Osteoblast (primary cell): ENCODE measurements at regions not wholly inside any gene's neighbourhood (a gene's known extent, or its start where the extent isn't known, plus 50 kb on each side); places are given as distances from the start of the nearest gene placed in this dataset.

Experiments
- DNase-seq: peaks from one replicate; pipeline ENCODE4 v3.0.0; 2011; ENCODE audit warnings: low spot score, mixed read lengths; ENCODE audit not compliant: insufficient read length; ENCODE audit errors: missing footprints
- H2AFZ ChIP-seq: 2 replicates; pipeline ENCODE4 v1.6.0; 2011; ENCODE audit warnings: mild to moderate bottlenecking, low read length
- H3K27ac ChIP-seq: 2 replicates; pipeline ENCODE4 v1.5.1; 2011; ENCODE audit warnings: mild to moderate bottlenecking, low read depth, low read length, moderate library complexity
- H3K27me3 ChIP-seq: 2 replicates; pipeline ENCODE4 v1.6.0; 2012; ENCODE audit warnings: mild to moderate bottlenecking, control low read depth, inconsistent platforms, low read length, moderate library complexity; ENCODE audit not compliant: insufficient read depth
- H3K36me3 ChIP-seq: 2 replicates; pipeline ENCODE4 v1.5.1; 2011; ENCODE audit warnings: mild to moderate bottlenecking, low read length, control low read depth, moderate library complexity; ENCODE audit not compliant: insufficient read depth
- H3K4me1 ChIP-seq: 2 replicates; pipeline ENCODE4 v1.5.1; 2011; ENCODE audit warnings: mild to moderate bottlenecking, low read length, control low read depth, moderate library complexity; ENCODE audit not compliant: insufficient read depth
- H3K4me2 ChIP-seq: 2 replicates; pipeline ENCODE4 v1.6.0; 2011; ENCODE audit warnings: mild to moderate bottlenecking, low read length; ENCODE audit not compliant: insufficient read depth
- H3K4me3 ChIP-seq: fragments of 200-600 bp; sonication (generic); 3 replicates; pipeline ENCODE4 v1.5.1; 2012; ENCODE audit warnings: mild to moderate bottlenecking, low read length, inconsistent platforms; ENCODE audit not compliant: insufficient read depth
- H3K79me2 ChIP-seq: 2 replicates; pipeline ENCODE4 v1.6.0; 2012; ENCODE audit warnings: mild to moderate bottlenecking, low read length, control low read depth, inconsistent platforms; ENCODE audit not compliant: insufficient read depth
- H3K9me3 ChIP-seq: 2 replicates; pipeline ENCODE4 v1.5.1; 2011; ENCODE audit warnings: low read depth, low read length, control low read depth
- H4K20me1 ChIP-seq: 2 replicates; pipeline ENCODE4 v1.6.0; 2012; ENCODE audit warnings: mild to moderate bottlenecking, low read length, control low read depth; ENCODE audit not compliant: insufficient read depth
- TF ChIP-seq, protein P1 (sequence below): IDR thresholded peaks from 2 replicates; pipeline ENCODE4 v1.5.1; 2011; ENCODE audit warnings: mild to moderate bottlenecking, low read depth, low read length, moderate library complexity; ENCODE audit errors: extremely low read depth

DNA sequence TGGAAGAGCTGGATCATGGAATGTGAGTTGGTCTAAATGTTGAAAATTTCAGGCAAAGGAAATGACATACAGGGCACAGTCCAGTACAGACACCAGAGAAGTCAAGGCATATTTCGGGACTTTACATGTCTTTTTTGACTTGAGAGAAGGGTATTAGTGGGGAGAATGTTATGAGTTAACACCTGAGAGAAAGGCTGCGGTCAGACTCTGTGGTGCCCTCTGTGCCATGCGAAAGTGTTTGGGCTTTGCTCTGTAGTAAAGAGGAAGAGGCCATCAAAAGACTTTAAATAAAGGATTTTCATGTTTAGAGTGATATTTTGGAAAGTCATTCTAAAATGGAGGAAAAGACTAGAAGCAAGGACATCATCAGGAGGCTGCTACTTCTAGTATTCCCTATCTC lies 607.4 kb downstream of the CCSER2 start:
- H3K27me3 ChIP-seq, result no peaks in the 10 kb centered on the region
- no peaks in the 10 kb centered on the region for H3K4me1 ChIP-seq
- no peak overlapping the region for H3K4me3 ChIP-seq
- H2AFZ ChIP-seq, result no peak overlapping the region
- TF ChIP-seq, protein P1, sequence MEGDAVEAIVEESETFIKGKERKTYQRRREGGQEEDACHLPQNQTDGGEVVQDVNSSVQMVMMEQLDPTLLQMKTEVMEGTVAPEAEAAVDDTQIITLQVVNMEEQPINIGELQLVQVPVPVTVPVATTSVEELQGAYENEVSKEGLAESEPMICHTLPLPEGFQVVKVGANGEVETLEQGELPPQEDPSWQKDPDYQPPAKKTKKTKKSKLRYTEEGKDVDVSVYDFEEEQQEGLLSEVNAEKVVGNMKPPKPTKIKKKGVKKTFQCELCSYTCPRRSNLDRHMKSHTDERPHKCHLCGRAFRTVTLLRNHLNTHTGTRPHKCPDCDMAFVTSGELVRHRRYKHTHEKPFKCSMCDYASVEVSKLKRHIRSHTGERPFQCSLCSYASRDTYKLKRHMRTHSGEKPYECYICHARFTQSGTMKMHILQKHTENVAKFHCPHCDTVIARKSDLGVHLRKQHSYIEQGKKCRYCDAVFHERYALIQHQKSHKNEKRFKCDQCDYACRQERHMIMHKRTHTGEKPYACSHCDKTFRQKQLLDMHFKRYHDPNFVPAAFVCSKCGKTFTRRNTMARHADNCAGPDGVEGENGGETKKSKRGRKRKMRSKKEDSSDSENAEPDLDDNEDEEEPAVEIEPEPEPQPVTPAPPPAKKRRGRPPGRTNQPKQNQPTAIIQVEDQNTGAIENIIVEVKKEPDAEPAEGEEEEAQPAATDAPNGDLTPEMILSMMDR, result no peak
- no peak for DNase-seq
- no peak overlapping the region for H3K27ac ChIP-seq
- H3K36me3 ChIP-seq, result no peaks in the 10 kb centered on the region
- H3K79me2 ChIP-seq, result no peaks in the 10 kb centered on the region
- peaks cover 2% of the 10 kb centered on the region for H3K9me3 ChIP-seq
- no peaks in the 10 kb centered on the region for H4K20me1 ChIP-seq
- no peak overlapping the region for H3K4me2 ChIP-seq

DNA sequence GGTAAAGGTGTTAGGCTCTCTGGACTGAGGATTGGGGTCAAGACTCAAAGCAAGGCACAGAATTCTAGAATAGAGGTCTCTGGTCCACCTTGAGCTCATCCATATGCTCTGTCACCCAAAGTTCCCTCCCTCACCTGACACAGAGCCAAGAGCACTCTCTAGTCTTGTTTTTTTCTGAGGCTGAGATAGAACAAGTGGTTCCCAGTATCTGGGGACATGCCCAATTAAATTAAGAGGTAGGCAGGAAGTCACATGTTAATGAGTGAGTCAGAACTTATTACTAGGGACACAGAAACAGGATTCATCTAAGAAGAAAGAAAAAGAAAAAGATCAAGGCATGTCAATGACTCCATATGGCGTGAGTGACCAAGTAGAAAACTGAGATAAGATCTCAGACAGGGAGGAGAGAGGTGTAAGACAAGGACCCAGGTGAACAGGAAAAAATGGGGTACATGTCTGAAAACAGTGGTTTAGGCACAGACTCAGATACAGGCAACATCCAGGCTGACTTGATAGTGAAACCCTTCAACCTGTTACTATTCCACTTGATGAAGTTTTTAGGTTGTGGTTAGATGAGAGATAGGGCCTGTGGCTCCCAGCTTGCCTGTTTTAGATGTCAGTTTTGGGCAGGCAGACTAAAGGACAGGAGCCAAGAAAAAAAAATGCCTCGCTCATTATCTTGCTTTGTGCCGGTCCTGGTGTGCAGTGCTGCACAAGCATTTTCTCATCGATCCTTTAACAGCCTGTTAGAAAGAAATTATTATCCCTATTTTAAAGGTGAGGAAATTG lies 609.9 kb downstream of the CCSER2 start:
- Histone ChIP-seq H3K79me2 (no peaks in the 10 kb centered on the region), H3K4me1 (no peaks in the 10 kb centered on the region), H3K27me3 (no peaks in the 10 kb centered on the region), H3K4me3 (no peak overlapping the region), H2AFZ (no peak overlapping the region), H3K27ac (no peak overlapping the region), H3K36me3 (no peaks in the 10 kb centered on the region), H3K4me2 (no peak overlapping the region), H4K20me1 (no peaks in the 10 kb centered on the region), H3K9me3 (peaks cover 2% of the 10 kb centered on the region)
- no peak for DNase-seq
- TF ChIP-seq, protein P1, result no peak

DNA sequence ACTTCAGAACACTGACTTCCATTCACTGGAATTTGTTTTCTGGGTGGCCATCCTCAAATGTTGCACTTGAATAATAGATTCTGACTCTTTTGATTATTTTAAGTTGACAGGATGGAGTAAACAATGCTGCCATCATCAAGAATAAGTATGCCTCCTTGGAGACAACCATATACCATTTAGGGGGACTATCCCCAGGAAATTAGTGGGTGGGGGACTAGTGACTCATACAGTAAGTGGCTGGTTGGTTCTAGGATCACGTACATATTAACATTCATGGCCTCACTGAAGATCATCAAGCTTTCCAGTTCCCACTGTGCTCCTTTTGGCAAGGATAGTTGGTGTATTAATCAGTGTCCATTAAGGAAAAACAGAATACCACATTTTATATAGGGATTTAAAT lies 615.2 kb downstream of the CCSER2 start:
- no peak overlapping the region for H2AFZ ChIP-seq
- no peaks in the 10 kb centered on the region for H3K27me3 ChIP-seq
- H4K20me1 ChIP-seq, result no peaks in the 10 kb centered on the region
- H3K9me3 ChIP-seq, result no peaks in the 10 kb centered on the region
- DNase-seq, result no peak
- no peaks in the 10 kb centered on the region for H3K36me3 ChIP-seq
- H3K4me1 ChIP-seq, result no peaks in the 10 kb centered on the region
- H3K79me2 ChIP-seq, result no peaks in the 10 kb centered on the region
- no peak overlapping the region for H3K4me2 ChIP-seq
- TF ChIP-seq, protein P1, result no peak
- H3K27ac ChIP-seq, result no peak overlapping the region
- no peak overlapping the region for H3K4me3 ChIP-seq

DNA sequence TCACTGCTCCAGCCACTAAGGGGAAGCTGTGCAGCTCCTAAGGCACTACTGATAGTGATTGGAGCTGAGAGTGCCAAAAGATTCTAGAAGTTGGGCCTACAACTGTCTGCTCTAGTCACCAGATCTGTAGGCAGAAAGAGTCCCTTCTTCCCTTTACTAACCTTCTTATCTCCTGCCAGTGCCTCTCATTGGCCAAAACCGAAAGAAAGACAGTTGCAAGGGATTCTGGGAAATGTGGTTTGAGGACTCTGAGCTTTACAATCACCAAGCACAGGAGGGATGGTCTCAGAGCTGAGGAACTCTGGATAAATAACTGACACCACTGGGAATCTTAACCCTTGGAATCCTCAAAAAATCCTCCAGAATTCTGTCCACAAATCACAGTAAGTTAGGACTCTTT lies 615.8 kb downstream of the CCSER2 start:
- Histone ChIP-seq H3K9me3 (no peaks in the 10 kb centered on the region), H3K27ac (no peak overlapping the region), H3K4me1 (no peaks in the 10 kb centered on the region), H3K4me2 (no peak overlapping the region), H4K20me1 (no peaks in the 10 kb centered on the region), H3K27me3 (no peaks in the 10 kb centered on the region), H3K36me3 (no peaks in the 10 kb centered on the region), H2AFZ (no peak overlapping the region), H3K4me3 (no peak overlapping the region), H3K79me2 (no peaks in the 10 kb centered on the region)
- TF ChIP-seq, protein P1, result no peak
- no peak for DNase-seq
